ENCODE measurements at regions not wholly inside any gene's neighbourhood (a gene's known extent, or its start where the extent isn't known, plus 50 kb on each side); places are given as distances from the start of the nearest gene placed in this dataset.

GRCh38 chr15:97446138-97446537 is 514.4 kb upstream of the ARRDC4 start:
- TF ChIP-seq TEAD4 (IDR thresholded peaks at IDR 0.05), result no peak

- TF ChIP-seq NFIC (IDR thresholded peaks at IDR 0.05) (no peak), CEBPB (IDR thresholded peaks at IDR 0.05) (no peak), ZBTB7A (IDR thresholded peaks at IDR 0.05; ENCODE audit: low read depth) (no peak), TEAD4 (IDR thresholded peaks at IDR 0.05) (no peak), EP300 (IDR thresholded peaks at IDR 0.05; ENCODE audit: borderline replicate concordance) (no peak), MAX (IDR thresholded peaks at IDR 0.05) (no peak), RAD21 (IDR thresholded peaks at IDR 0.05; ENCODE audit: low read depth) (no peak), CREB1 (IDR thresholded peaks at IDR 0.05; ENCODE audit: low read depth) (no peak)
- TF ChIP-seq, protein P1, sequence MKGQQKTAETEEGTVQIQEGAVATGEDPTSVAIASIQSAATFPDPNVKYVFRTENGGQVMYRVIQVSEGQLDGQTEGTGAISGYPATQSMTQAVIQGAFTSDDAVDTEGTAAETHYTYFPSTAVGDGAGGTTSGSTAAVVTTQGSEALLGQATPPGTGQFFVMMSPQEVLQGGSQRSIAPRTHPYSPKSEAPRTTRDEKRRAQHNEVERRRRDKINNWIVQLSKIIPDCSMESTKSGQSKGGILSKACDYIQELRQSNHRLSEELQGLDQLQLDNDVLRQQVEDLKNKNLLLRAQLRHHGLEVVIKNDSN (IDR thresholded peaks at IDR 0.05), result no peak
Observed at GRCh38 chr15:97456521-97457202, 503.8 kb upstream of the ARRDC4 start.

DNA sequence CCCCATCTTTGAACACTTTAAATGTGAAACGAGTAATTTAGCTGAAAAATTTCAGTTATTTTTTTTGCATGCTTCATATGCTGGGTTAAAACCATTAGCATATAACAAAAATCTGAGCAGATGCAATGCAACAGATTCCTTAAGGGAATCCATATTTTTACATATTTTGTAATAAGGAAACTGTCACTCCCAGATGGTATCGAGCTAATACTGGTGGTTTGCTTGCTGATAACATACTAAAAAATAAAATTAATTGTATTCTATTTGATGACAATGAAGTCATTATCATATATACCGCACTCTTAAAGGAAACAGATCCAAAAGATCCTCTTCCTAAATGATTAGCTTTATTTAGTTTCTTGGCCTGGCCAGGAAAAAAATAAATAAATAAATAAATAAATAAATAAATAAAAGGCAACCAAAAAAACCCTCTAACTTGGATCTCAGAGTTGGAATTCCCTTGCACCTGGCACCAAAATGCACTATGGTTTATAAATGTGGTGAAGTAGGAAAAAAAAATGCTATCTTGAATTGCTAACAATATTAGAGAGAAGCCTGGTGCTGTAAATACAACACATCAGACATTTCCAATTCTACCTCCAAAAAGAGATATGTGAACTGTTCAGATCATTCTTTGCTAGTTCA is 503.2 kb upstream of the ARRDC4 start:
- no peak for TF ChIP-seq RAD21 (IDR thresholded peaks at IDR 0.05; ENCODE audit: low read depth)
- no peak for TF ChIP-seq EGR1 (IDR thresholded peaks at IDR 0.05)
- TF ChIP-seq EP300 (IDR thresholded peaks at IDR 0.05; ENCODE audit: borderline replicate concordance), result no peak
- TF ChIP-seq MAX (IDR thresholded peaks at IDR 0.05), result no peak
- no peak for TF ChIP-seq YY1 (IDR thresholded peaks at IDR 0.05; ENCODE audit: low read depth)
- TF ChIP-seq, protein P2, sequence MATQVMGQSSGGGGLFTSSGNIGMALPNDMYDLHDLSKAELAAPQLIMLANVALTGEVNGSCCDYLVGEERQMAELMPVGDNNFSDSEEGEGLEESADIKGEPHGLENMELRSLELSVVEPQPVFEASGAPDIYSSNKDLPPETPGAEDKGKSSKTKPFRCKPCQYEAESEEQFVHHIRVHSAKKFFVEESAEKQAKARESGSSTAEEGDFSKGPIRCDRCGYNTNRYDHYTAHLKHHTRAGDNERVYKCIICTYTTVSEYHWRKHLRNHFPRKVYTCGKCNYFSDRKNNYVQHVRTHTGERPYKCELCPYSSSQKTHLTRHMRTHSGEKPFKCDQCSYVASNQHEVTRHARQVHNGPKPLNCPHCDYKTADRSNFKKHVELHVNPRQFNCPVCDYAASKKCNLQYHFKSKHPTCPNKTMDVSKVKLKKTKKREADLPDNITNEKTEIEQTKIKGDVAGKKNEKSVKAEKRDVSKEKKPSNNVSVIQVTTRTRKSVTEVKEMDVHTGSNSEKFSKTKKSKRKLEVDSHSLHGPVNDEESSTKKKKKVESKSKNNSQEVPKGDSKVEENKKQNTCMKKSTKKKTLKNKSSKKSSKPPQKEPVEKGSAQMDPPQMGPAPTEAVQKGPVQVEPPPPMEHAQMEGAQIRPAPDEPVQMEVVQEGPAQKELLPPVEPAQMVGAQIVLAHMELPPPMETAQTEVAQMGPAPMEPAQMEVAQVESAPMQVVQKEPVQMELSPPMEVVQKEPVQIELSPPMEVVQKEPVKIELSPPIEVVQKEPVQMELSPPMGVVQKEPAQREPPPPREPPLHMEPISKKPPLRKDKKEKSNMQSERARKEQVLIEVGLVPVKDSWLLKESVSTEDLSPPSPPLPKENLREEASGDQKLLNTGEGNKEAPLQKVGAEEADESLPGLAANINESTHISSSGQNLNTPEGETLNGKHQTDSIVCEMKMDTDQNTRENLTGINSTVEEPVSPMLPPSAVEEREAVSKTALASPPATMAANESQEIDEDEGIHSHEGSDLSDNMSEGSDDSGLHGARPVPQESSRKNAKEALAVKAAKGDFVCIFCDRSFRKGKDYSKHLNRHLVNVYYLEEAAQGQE (IDR thresholded peaks at IDR 0.05; ENCODE audit: low read depth), result no peak
- TF ChIP-seq, protein P1 (IDR thresholded peaks at IDR 0.05), result no peak
- no peak for TF ChIP-seq CEBPB (IDR thresholded peaks at IDR 0.05)
- TF ChIP-seq NFIC (IDR thresholded peaks at IDR 0.05), result no peak
- no peak for TF ChIP-seq ZBTB7A (IDR thresholded peaks at IDR 0.05; ENCODE audit: low read depth)
- TF ChIP-seq TCF12 (IDR thresholded peaks at IDR 0.05; ENCODE audit: low read depth), result no peak
- TF ChIP-seq FOXM1 (IDR thresholded peaks at IDR 0.05; ENCODE audit: borderline replicate concordance, low read depth), result no peak
- no peak for TF ChIP-seq CREB1 (IDR thresholded peaks at IDR 0.05; ENCODE audit: low read depth)
- no peak for TF ChIP-seq TAF1 (IDR thresholded peaks at IDR 0.05; ENCODE audit: low read depth)
- TF ChIP-seq TEAD4 (IDR thresholded peaks at IDR 0.05), result no peak

DNA sequence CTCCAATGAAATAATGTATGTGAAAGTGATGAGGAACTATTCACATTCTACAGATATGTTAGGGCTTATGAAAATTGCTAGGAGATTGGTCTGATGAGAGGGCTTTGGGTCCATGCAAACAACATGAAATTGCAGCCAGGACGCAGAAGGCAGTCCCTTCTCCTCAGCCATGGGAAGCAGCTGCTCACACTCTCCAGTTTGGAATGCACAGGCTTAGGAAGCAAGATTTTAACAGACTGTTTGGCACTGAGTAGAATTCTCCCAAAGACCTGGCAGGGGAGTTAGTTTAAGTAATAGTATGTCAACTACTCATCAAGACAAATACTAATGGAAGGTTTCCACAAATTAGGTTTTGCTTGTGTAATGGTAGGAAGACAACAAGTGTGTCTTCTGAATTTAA is 500.7 kb upstream of the ARRDC4 start:
- TF ChIP-seq EP300 (IDR thresholded peaks at IDR 0.05; ENCODE audit: borderline replicate concordance) (no peak), EGR1 (IDR thresholded peaks at IDR 0.05) (no peak), FOXM1 (IDR thresholded peaks at IDR 0.05; ENCODE audit: borderline replicate concordance, low read depth) (no peak), RAD21 (IDR thresholded peaks at IDR 0.05; ENCODE audit: low read depth) (no peak), YY1 (IDR thresholded peaks at IDR 0.05; ENCODE audit: low read depth) (no peak), MAX (IDR thresholded peaks at IDR 0.05) (no peak)
- TF ChIP-seq, protein P2 (IDR thresholded peaks at IDR 0.05; ENCODE audit: low read depth), result no peak
- TF ChIP-seq, protein P1 (IDR thresholded peaks at IDR 0.05), result no peak

DNA sequence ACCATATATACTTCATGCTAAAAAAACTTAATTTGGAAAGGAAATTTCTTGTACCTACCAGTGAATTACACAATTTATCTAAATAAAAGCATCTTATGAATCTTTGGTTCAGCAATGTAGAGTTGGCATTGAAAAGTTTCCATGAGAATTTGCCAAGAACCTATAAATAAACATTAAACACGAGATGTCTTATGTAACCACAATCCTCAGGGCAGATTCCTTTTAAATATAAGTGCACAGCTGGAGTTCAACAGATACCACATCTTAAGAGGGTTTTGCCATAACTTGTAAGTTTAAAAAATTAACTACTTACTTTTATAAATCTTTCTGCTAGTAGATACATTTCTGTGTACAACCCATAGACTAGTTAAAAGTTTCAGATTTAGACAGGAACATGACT is 499.3 kb upstream of the ARRDC4 start:
- TF ChIP-seq TAF1 (IDR thresholded peaks at IDR 0.05; ENCODE audit: low read depth), result no peak
- no peak for TF ChIP-seq TCF12 (IDR thresholded peaks at IDR 0.05; ENCODE audit: low read depth)
- TF ChIP-seq, protein P1 (IDR thresholded peaks at IDR 0.05), result no peak
- no peak for TF ChIP-seq FOXM1 (IDR thresholded peaks at IDR 0.05; ENCODE audit: borderline replicate concordance, low read depth)
- TF ChIP-seq YY1 (IDR thresholded peaks at IDR 0.05; ENCODE audit: low read depth), result no peak
- no peak for TF ChIP-seq EGR1 (IDR thresholded peaks at IDR 0.05)
- TF ChIP-seq, protein P2 (IDR thresholded peaks at IDR 0.05; ENCODE audit: low read depth), result no peak
- no peak for TF ChIP-seq CREB1 (IDR thresholded peaks at IDR 0.05; ENCODE audit: low read depth)
- TF ChIP-seq ZBTB7A (IDR thresholded peaks at IDR 0.05; ENCODE audit: low read depth), result no peak
- TF ChIP-seq MAX (IDR thresholded peaks at IDR 0.05), result no peak
- TF ChIP-seq EP300 (IDR thresholded peaks at IDR 0.05; ENCODE audit: borderline replicate concordance), result no peak
